ENCODE measurements at regions not wholly inside any gene's neighbourhood (a gene's known extent, or its start where the extent isn't known, plus 50 kb on each side); places are given as distances from the start of the nearest gene placed in this dataset.

DNA sequence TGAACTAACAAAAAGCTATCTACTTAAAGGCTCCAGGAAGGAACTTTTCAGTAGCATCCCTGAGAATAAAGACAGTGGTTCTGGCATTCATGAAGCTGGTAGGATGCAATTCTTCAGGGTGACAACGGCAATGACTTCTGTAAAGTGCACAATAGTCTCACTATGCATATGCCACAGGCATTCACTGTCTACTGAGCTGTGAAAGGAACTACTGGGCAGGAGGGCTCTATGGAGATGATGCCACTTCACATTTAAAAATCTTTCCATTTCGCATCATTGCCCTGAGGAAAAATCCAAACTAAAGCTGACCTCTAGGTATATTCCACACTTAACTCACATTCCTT is 2020.6 kb upstream of the PCDH20 start:
- no peaks in the 10 kb centered on the region for H3K36me3 ChIP-seq (replicated peaks in 1 of 2)
- DNase-seq, result no peak
- 69 to 81% (median 76%) methylated on average over 2 of the region's 2 CpGs for WGBS, 4 donors
- H3K4me3 ChIP-seq, result no peak overlapping the region
- no peak overlapping the region for H3K27ac ChIP-seq
- no peaks in the 10 kb centered on the region for H3K9me3 ChIP-seq (replicated peaks in 1 of 3)
- TF ChIP-seq, protein P1, sequence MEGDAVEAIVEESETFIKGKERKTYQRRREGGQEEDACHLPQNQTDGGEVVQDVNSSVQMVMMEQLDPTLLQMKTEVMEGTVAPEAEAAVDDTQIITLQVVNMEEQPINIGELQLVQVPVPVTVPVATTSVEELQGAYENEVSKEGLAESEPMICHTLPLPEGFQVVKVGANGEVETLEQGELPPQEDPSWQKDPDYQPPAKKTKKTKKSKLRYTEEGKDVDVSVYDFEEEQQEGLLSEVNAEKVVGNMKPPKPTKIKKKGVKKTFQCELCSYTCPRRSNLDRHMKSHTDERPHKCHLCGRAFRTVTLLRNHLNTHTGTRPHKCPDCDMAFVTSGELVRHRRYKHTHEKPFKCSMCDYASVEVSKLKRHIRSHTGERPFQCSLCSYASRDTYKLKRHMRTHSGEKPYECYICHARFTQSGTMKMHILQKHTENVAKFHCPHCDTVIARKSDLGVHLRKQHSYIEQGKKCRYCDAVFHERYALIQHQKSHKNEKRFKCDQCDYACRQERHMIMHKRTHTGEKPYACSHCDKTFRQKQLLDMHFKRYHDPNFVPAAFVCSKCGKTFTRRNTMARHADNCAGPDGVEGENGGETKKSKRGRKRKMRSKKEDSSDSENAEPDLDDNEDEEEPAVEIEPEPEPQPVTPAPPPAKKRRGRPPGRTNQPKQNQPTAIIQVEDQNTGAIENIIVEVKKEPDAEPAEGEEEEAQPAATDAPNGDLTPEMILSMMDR (IDR thresholded peaks at IDR 0.05), result no peak
- TF ChIP-seq POLR2A (IDR thresholded peaks at IDR 0.05), result no peak
- no peaks in the 10 kb centered on the region for H3K4me1 ChIP-seq (replicated peaks in 1 of 2)
- intact Hi-C loops (cut with DNase I), result no loop called here
- no peaks in the 10 kb centered on the region for H3K27me3 ChIP-seq

DNA sequence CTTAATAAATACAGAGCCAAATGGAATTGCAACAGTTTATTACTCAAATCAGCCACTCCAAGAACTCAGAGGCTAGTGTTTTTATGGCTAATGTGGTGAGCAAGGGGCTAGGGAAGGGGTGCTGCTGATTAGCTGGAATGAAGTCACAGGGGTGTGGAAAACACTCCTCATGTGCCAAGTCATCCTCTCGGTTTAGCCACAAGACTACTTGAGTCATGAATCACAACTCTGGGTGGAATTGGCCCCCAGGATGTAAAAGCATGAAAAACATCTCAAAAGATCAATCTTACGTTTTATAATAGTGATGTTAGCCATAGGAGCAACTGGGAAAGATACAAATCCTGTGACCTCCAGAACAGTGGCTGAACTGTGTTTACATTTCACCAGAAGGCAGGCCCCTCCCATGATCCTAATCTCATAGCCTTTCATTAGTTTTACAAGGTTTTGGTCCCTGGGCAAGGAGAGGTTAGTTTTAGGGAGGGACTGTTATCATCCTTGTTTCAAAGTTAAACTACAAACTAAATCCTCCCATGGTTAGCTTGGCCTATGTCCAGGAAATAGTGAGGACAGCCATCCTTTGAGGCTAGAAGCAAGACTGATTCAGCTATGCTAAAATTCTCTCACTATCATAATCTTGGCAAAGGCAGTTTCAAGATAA is 2020.1 kb upstream of the PCDH20 start:
- TF ChIP-seq, protein P1 (IDR thresholded peaks at IDR 0.05), result no peak
- no peak for TF ChIP-seq POLR2A (IDR thresholded peaks at IDR 0.05)
- intact Hi-C loops (cut with DNase I), result no loop called here
- H3K4me3 ChIP-seq, result no peak overlapping the region
- WGBS, 4 donors, result 50 to 70% (median 62%) methylated on average over 2 of the region's 2 CpGs
- no peaks in the 10 kb centered on the region for H3K9me3 ChIP-seq (replicated peaks in 1 of 3)
- no peaks in the 10 kb centered on the region for H3K4me1 ChIP-seq (replicated peaks in 1 of 2)
- no peak for DNase-seq
- no peaks in the 10 kb centered on the region for H3K36me3 ChIP-seq (replicated peaks in 1 of 2)
- no peak overlapping the region for H3K27ac ChIP-seq
- H3K27me3 ChIP-seq, result no peaks in the 10 kb centered on the region

DNA sequence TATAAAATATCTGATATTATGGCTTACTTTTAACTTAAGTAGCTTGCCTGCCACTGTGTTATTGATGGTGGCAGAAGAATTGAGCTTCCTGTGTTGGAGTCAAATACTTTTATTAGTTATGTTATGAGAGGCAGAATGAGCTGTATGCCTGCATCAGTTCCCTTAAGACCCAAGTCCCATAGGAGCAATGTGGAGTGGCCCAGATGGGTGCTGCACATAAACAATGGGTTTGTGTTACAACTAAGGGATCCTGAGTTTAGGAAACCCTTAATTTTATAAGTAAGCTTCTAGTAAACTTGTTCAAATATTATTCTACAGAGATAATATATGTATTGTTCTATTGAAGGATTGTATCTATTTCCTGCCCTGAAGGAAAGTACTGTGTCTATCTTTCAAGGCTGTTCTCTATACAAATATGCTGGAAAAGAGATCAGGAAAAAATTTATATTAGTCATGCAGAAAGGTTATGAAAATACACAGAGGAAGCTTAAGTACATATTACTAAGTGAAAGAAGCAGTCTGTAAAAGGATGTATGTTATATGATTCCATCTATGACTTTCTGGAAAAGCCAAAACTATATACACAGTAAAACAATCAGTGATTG is 2018.0 kb upstream of the PCDH20 start:
- Histone ChIP-seq H3K4me1 (replicated peaks in 1 of 2) (no peaks in the 10 kb centered on the region), H3K27me3 (no peaks in the 10 kb centered on the region), H3K36me3 (replicated peaks in 1 of 2) (no peaks in the 10 kb centered on the region), H3K27ac (no peak overlapping the region), H3K9me3 (replicated peaks in 1 of 3) (no peaks in the 10 kb centered on the region), H3K4me3 (no peak overlapping the region)
- TF ChIP-seq, protein P1 (IDR thresholded peaks at IDR 0.05), result no peak
- TF ChIP-seq POLR2A (IDR thresholded peaks at IDR 0.05), result no peak
- DNase-seq, result no peak
- intact Hi-C loops (cut with DNase I), result no loop called here

DNA sequence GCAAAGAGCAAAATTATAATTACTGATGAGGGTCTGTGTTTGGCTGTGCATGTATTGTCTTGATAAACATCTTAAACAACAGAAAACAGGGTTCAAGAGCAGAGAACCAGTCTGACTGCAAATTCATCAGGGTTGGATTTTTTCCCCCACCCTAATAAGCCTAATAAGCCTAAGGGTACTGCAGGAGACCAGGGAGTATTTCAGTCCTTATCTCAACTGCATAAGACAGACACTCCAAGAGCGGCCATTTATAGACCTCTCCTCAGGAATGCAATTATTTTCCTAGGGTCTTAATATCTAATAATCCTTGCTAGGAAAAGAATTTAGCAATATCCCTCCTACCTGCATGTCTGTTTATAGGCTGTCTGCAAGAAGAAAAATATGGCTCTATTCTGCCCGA is 2011.5 kb upstream of the PCDH20 start:
- no peak for DNase-seq
- intact Hi-C loops (cut with DNase I), result no loop called here
- Histone ChIP-seq H3K36me3 (replicated peaks in 1 of 2) (no peaks in the 10 kb centered on the region), H3K27me3 (no peaks in the 10 kb centered on the region), H3K4me1 (replicated peaks in 1 of 2) (no peaks in the 10 kb centered on the region), H3K4me3 (no peak overlapping the region), H3K9me3 (replicated peaks in 1 of 3) (no peaks in the 10 kb centered on the region), H3K27ac (no peak overlapping the region)
- WGBS, 4 donors, result 83 to 89% (median 89%) methylated on average over 2 of the region's 2 CpGs
- TF ChIP-seq, protein P1 (IDR thresholded peaks at IDR 0.05), result no peak
- no peak for TF ChIP-seq POLR2A (IDR thresholded peaks at IDR 0.05)
